Large intestine (tissue), 3 donors: ENCODE measurements at regions not wholly inside any gene's neighbourhood (a gene's known extent, or its start where the extent isn't known, plus 50 kb on each side); places are given as distances from the start of the nearest gene placed in this dataset.
"Not testable (repeated sequence)": the region's sequence is repeated elsewhere in the genome, so short reads cannot be mapped to it uniquely, and the experiment has no call there.

Experiments used
- DNase-seq, 2 donors: peaks; one replicate each; pipeline versions ENCODE4 v3.0.0 to v3.0.0-alpha.2; 2013
- H3K27ac ChIP-seq: one replicate; pipeline ENCODE4 v1.5.1; 2013; ENCODE audit warnings: low read length
- H3K27me3 ChIP-seq: 2 replicates; pipeline ENCODE4 v1.6.1; 2013; ENCODE audit warnings: low read length; ENCODE audit not compliant: control insufficient read depth, insufficient read depth
- H3K36me3 ChIP-seq: 2 replicates; pipeline ENCODE4 v1.6.1; 2013; ENCODE audit warnings: low read length; ENCODE audit not compliant: control insufficient read depth, insufficient read depth
- H3K4me1 ChIP-seq: one replicate; pipeline ENCODE4 v1.6.1; 2013; ENCODE audit warnings: low read length; ENCODE audit not compliant: control insufficient read depth, insufficient read depth
- H3K4me3 ChIP-seq: one replicate; pipeline ENCODE4 v1.5.1; 2013; ENCODE audit warnings: low read length
- H3K9me3 ChIP-seq: one replicate; pipeline ENCODE4 v1.6.1; 2013; ENCODE audit warnings: mild to moderate bottlenecking, low read depth, low read length, moderate library complexity; ENCODE audit not compliant: control insufficient read depth
- WGBS: methylation state at CpG from one replicate; pipeline ENCODE4 v1.1.5; 2013; ENCODE audit warnings: low lambda C conversion rate; ENCODE audit not compliant: insufficient coverage; 5-methylcytosine and 5-hydroxymethylcytosine counted together

DNA sequence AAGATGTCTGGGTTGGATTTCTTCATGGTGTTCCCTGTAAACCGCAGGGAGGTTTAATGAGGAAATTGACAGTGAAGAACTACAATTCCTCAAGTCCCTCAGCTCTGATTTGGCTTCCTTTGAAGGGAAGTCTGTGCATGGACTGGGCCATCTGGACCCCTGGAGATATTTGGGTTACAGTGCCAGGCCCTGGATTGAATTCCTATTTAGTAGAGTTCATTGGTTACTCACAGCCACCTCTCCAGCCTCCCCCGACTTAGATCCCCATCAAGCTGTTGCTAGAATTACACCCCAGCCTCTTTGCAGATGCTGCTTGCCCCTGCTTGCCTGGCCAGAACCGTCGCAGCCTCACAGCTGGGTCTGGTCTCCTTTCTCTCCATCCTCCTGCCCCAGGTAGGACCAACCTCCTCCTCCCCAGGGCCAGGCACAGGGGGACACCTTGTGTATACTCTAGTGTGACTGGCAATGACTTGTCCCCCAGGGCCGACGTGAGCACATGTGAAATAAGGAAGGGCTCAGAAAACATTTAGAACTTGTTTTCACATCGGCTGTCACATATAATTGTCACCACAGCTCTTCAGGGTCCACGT lies 93.2 kb upstream of the LRPAP1 start:
- H3K27ac ChIP-seq, H3K4me1 ChIP-seq, DNase-seq, H3K27me3 ChIP-seq, H3K36me3 ChIP-seq, H3K9me3 ChIP-seq, H3K4me3 ChIP-seq: not testable (repeated sequence)
- WGBS = 80% methylated on average over 1 of the region's 8 CpGs

- H3K27me3 ChIP-seq, H3K36me3 ChIP-seq, H3K4me3 ChIP-seq, H3K4me1 ChIP-seq, H3K27ac ChIP-seq, DNase-seq, H3K9me3 ChIP-seq: not testable (repeated sequence)
- WGBS = no CpG with 5 or more reads among the region's 11 CpGs
Observed at GRCh38 chr4:3623809-3624329, 91.6 kb upstream of the LRPAP1 start.

GRCh38 chr4:3623106-3623505 lies 90.9 kb upstream of the LRPAP1 start:
- DNase-seq = no peak
- no CpG with 5 or more reads among the region's 7 CpGs for WGBS
- no peaks in the 10 kb centered on the region for H3K9me3 ChIP-seq
- no peak overlapping the region for H3K4me3 ChIP-seq
- no peaks in the 10 kb centered on the region for H3K36me3 ChIP-seq
- no peak overlapping the region for H3K27ac ChIP-seq
- no peaks in the 10 kb centered on the region for H3K4me1 ChIP-seq
- H3K27me3 ChIP-seq = no peaks in the 10 kb centered on the region

DNA sequence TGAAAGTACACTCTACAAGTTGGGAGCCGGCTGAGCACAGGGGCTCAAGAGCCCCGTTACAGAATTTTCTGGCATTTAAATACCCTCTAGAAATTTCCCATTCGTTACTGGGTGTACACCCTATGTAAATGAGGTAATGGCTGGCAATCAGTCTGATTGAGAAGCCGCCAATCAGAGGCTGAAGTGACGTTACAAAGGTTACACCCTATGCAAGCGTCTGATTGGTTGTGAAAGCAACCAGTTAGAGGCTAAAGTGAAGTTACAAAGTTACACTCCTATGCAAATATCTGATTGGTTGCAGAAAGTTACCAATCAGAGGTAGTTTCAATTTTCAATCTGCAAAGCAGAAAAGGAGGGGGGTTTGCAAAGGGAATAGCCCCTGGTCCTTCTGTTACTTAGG lies 88.1 kb upstream of the LRPAP1 start:
- not testable (repeated sequence) for H3K4me3 ChIP-seq, H3K9me3 ChIP-seq, DNase-seq, H3K27me3 ChIP-seq, H3K27ac ChIP-seq, H3K36me3 ChIP-seq, H3K4me1 ChIP-seq
- no CpG with 5 or more reads among the region's 6 CpGs for WGBS

DNA sequence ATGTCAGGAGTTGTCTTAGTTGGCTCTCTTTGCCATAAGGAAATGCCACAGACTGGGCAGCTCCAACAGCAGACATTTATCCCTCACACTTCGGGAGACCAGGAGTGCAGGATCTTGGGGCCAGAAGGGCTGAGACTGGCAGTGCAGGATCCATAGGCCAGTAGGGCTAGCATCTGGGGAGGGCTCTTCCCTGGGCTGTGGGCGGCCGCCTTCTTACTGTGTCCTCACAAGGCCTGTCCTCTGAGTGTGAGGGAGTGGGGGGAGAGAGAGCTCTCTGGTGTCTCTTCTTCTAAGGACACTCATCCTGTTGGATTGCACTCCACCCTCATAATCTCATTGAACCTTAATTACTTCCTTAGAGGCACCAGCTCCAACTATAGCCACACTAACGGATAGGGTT lies 87.5 kb upstream of the LRPAP1 start:
- H3K27me3 ChIP-seq, H3K4me3 ChIP-seq, H3K4me1 ChIP-seq, H3K9me3 ChIP-seq, H3K36me3 ChIP-seq, DNase-seq, H3K27ac ChIP-seq: not testable (repeated sequence)
- WGBS = no CpG with 5 or more reads among the region's 4 CpGs

- H3K36me3 ChIP-seq, H3K27me3 ChIP-seq, DNase-seq, H3K4me3 ChIP-seq, H3K9me3 ChIP-seq, H3K4me1 ChIP-seq, H3K27ac ChIP-seq: not testable (repeated sequence)
- 80% methylated on average over 1 of the region's 3 CpGs for WGBS
Observed at GRCh38 chr4:3618341-3618740, 86.1 kb upstream of the LRPAP1 start.

DNA sequence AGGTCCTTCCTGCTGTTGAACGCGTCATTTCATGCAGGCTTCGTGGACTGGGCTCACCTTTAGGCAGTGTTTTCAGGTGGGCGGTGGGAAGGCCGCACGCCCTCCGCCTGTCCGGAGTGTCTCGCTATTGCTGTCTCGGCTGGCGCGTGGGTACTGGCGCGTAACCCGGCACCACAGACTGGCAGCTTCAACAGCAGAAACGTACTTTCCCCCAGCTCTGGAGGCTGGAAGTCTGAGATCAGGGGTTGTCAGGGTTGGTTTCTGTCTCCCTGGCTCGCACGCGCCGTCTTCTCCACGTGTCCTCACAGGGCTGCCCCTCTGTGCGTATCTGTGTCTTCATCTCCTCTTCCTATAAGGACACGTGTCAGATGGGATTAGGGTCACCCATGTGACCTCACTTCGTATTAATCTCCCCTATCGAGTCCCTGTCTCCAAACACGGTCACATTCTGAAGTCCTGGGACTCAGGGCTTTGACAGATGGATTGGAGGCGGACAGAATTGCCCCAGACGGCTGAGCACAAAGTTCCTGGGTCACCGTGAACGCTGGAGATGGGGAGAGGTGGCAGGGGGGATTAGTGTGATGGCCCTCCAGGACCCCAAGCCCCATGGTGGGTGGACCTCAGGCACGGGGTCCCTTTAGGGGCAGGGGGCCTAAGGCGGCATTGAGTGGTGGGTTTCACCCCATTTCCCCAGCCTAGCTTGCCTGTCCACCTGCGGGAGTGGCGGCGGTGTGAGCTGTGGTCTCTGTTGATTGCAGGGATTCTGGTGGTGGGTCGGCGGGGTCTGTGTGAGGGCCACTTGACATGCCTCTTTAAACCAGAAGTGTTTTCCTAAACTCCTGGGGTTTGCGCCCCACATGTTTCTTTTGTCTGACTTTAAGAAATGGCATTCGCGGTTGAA lies 83.4 kb upstream of the LRPAP1 start:
- 86% methylated on average over 2 of the region's 40 CpGs for WGBS

DNA sequence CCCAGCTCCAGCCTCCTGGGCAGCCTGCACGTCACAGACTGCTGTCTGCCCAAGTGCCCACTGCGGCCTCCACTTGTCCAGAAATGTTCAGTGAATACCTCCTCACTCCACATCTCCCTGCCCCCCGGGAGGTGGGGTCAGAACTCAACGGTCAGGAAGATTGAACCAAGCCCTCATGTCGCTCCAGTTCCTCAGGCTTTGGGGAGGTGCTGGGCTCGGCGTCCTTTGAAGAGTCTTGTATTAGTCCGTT lies 82.4 kb upstream of the LRPAP1 start:
- H3K9me3 ChIP-seq = peaks cover 3% of the 10 kb centered on the region
- no peaks in the 10 kb centered on the region for H3K4me1 ChIP-seq
- no peak overlapping the region for H3K4me3 ChIP-seq
- no CpG with 5 or more reads among the region's 8 CpGs for WGBS
- no peak overlapping the region for H3K27ac ChIP-seq
- no peaks in the 10 kb centered on the region for H3K36me3 ChIP-seq
- no peak for DNase-seq
- no peaks in the 10 kb centered on the region for H3K27me3 ChIP-seq

More for the DNA sequence above, 83.4 kb upstream of the LRPAP1 start:
- no peak overlapping the region for H3K4me3 ChIP-seq
- H3K36me3 ChIP-seq = no peaks in the 10 kb centered on the region
- H3K27me3 ChIP-seq = no peaks in the 10 kb centered on the region
- no peaks in the 10 kb centered on the region for H3K4me1 ChIP-seq
- H3K27ac ChIP-seq = no peak overlapping the region
- DNase-seq = no peak
- peaks cover 3% of the 10 kb centered on the region for H3K9me3 ChIP-seq

GRCh38 chr4:3613967-3614730 lies 81.9 kb upstream of the LRPAP1 start:
- DNase-seq = peak in 1 of 2 donors; percentile 31

DNA sequence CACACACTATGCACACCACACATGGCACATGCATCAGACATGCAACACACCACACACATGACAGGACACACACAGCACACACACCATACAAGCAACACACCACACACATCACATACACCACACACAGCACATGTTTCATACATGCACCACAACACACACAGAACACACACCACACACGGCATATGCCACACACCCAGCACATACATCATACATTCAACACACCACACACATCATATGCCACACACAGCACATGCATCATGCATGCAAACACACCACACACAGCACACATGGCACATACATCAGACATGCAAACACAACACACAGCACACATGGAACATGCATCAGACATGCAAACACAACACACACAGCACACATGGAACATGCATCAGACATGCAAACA lies 80.7 kb upstream of the LRPAP1 start:
- H3K36me3 ChIP-seq = no peaks in the 10 kb centered on the region
- no peaks in the 10 kb centered on the region for H3K27me3 ChIP-seq
- DNase-seq = no peak
- H3K4me1 ChIP-seq = no peaks in the 10 kb centered on the region
- WGBS = no CpG with 5 or more reads among the region's 1 CpG
- no peak overlapping the region for H3K27ac ChIP-seq
- H3K9me3 ChIP-seq = peaks cover 3% of the 10 kb centered on the region
- H3K4me3 ChIP-seq = no peak overlapping the region

More at GRCh38 chr4:3613967-3614730, 81.9 kb upstream of the LRPAP1 start:
- no peaks in the 10 kb centered on the region for H3K4me1 ChIP-seq
- H3K27ac ChIP-seq = no peak overlapping the region
- no peaks in the 10 kb centered on the region for H3K36me3 ChIP-seq
- H3K9me3 ChIP-seq = peaks cover 3% of the 10 kb centered on the region
- no CpG with 5 or more reads among the region's 25 CpGs for WGBS
- no peak overlapping the region for H3K4me3 ChIP-seq
- H3K27me3 ChIP-seq = no peaks in the 10 kb centered on the region
